C4-2B (cell line): ENCODE measurements at regions not wholly inside any gene's neighbourhood (a gene's known extent, or its start where the extent isn't known, plus 50 kb on each side); places are given as distances from the start of the nearest gene placed in this dataset.
"Not testable (repeated sequence)": the region's sequence is repeated elsewhere in the genome, so short reads cannot be mapped to it uniquely, and the experiment has no call there.

Source experiments
- ZFX ChIP-seq: fragments of 450-650 bp; IDR thresholded peaks from 2 replicates; pipeline ENCODE4 v1.6.1; 2017
- TF ChIP-seq, protein P1 (sequence below): fragments of 450-650 bp; conservative IDR thresholded peaks from 2 replicates; pipeline ENCODE4 v1.5.1; 2017; ENCODE audit warnings: mild to moderate bottlenecking

DNA sequence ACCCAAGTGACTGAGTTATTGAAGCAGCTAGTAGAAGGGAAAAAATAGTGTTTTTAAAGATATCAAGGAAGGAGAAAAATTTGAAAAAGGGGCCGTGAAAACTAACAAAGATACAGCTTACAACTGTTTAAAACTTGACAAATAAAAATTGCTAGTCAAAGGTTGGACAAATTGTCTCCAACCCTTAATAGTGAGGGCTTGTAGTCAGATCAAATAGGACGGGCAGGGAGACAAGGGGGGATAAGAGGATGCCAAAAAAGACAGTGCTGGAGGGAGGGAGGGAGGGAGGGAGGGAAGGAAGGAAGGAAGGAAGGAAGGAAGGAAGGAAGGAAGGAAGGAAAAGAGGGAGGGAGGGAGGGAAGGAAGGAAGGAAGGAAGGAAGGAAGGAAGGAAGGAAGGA, 1825.8 kb upstream of the MIR17HG start:
- TF ChIP-seq, protein P1, sequence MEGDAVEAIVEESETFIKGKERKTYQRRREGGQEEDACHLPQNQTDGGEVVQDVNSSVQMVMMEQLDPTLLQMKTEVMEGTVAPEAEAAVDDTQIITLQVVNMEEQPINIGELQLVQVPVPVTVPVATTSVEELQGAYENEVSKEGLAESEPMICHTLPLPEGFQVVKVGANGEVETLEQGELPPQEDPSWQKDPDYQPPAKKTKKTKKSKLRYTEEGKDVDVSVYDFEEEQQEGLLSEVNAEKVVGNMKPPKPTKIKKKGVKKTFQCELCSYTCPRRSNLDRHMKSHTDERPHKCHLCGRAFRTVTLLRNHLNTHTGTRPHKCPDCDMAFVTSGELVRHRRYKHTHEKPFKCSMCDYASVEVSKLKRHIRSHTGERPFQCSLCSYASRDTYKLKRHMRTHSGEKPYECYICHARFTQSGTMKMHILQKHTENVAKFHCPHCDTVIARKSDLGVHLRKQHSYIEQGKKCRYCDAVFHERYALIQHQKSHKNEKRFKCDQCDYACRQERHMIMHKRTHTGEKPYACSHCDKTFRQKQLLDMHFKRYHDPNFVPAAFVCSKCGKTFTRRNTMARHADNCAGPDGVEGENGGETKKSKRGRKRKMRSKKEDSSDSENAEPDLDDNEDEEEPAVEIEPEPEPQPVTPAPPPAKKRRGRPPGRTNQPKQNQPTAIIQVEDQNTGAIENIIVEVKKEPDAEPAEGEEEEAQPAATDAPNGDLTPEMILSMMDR: not testable (repeated sequence)
- not testable (repeated sequence) for TF ChIP-seq ZFX
